ENCODE measurements at regions not wholly inside any gene's neighbourhood (a gene's known extent, or its start where the extent isn't known, plus 50 kb on each side); places are given as distances from the start of the nearest gene placed in this dataset.
"Not testable (repeated sequence)": the region's sequence is repeated elsewhere in the genome, so short reads cannot be mapped to it uniquely, and the experiment has no call there.

DNA sequence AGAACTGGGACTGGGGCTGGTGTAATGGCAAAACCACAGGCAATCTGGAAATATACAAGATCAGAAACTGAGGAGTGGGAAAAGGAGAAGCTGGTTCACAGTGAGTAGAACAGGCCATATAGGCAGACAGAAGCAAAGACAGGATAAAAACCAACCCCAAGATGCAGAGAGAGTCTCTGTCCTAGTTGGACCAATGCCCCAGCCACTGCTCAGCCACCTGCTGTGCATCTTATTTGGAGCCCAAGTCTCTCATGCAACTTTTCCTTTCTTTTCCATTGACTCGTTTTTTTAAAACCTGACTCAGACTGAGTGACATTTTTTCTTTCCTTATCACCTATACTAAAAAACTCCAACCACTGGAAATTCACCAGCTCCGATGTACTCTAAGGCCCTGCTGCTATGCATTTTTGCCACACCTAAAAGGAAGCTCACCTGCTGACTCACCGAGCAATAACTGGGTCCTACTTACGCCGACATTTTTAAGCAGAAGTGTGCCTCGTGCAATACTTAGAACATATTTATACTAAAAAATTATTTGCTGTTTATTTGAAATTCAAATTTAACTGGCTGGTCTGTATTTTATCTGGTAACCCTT lies 100.8 kb upstream of the XYLT1 start:
- no peak for DNase-seq

DNA sequence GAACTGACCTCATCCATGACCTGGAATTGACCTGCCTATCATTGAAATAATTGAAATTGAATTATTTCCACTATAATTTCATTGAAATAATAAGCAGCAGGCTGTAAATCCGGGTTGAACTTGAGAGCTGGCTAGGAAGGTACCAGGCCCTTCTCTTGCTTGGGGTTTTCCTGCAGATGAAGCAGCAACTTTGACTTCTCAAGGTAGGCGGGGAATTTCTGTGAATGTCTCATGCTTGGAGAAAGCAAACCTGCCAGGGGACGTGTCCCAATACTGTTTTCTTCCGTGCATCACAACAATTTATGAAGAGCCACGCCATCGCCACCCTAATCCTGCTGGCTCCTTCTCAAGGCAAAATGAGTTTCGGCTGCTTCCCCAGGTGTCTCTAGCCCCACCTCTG lies 97.5 kb upstream of the XYLT1 start:
- no peak for DNase-seq

DNA sequence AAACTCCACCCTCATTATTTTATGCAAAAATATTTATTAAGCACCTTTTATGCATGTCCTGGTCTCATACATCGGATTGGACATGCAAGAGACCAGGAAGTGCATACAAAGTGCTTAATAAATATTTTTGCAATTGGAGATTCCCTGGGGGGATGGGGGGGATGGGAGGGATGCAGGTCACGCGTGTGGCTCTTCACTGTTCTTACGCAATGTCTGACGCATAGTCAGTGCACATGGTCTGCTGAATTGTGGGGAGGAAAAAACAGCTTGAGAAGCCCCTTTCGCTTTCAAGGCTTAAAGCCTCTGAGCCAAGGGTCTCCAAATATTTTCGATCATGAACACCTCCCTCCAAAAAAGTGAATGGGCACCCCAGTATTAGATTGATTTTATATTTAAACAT lies 96.7 kb upstream of the XYLT1 start:
- DNase-seq: no peak

DNA sequence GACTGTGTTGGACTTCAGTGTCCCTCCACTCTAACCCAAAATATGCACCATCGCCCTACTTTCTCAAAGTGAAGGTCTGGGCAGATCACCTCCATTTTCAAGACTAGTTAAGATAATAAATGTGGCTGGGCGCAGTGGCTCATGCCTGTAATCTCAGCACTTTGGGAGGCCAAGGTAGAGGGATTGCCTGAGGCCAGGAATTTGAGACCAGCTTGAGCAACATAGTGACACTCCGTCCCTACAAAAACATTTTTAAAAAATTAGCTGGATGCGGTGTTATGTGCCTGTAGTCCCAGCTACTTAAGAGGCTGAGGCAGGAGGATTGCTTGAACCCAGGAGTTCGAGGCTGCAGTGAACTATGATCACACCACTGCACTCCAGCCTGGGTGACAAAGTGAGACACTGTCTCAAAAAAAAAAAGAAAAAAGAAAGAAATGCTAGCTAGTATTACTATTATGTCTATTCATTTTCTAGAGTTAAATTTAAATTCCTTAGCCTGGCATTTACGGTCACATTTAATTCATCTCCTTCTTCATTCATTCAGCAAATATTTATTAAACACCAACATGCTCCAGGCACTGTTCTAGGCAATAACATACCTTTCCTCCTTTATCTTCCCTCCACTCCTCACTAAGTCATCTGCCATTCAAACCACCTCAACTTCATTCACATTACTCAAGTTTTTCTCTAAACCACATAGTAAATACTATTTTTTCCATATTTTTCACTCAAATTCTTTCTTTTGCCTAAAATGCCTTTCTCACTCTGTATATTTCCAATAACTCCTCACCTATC lies 96.1 kb upstream of the XYLT1 start:
- DNase-seq: no peak

DNA sequence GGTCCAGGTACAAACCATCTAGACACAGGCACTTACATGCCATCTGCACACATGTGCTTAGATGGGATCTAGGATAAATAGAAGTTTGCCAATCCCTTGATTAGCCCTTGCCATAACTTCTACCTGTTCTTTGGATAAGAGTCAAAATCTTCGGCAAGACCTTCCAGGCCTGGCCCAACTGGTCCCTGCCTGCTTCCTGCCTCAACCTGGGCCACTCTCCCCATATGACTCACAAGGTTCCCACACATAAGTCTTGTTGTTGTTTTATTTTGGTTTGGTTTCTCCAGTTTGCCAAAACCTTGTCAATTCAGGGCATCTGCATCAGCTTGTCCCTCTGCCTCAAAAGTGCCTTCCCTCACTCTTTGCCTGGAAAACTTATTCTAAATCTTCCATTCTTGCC lies 95.3 kb upstream of the XYLT1 start:
- DNase-seq: no peak

DNA sequence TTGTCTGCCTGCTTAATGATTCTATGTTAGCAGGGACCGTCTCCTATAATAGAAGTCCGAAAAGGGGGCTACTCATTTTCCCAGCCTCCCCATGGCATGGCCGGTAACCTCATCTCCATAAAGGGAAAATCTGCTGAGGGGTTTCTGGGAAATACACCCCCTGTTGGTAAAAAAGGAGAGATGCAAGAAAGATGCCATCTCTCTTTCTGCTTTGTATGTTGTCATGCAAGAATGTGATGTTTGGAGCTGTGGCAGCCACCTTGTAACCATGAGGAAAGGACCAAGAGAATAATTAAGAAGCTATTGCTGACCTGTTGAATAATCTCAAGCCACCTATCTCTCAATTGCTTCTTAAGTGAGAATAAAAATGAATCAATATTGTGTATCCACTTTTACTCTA lies 94.8 kb upstream of the XYLT1 start:
- no peak for DNase-seq

DNA sequence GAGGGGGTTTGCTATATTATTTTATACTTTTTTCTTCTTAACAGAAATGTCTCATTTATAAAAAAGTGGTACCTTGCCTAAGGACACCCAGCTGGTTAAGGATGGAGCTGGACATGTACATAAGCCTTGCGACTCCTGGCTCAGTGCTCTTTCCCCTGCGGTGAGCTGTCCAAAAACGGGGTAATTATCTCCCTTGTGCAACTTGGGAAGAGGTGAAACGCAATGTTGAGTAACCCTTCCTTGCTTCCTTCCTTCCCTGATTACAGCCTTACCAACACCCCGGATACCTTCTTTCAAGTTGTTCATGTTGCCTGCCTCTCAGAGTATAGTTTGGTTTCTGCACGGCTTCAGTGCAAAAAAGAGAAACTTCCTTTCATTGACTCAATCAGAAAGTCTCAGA lies 94.1 kb upstream of the XYLT1 start:
- DNase-seq: no peak

DNA sequence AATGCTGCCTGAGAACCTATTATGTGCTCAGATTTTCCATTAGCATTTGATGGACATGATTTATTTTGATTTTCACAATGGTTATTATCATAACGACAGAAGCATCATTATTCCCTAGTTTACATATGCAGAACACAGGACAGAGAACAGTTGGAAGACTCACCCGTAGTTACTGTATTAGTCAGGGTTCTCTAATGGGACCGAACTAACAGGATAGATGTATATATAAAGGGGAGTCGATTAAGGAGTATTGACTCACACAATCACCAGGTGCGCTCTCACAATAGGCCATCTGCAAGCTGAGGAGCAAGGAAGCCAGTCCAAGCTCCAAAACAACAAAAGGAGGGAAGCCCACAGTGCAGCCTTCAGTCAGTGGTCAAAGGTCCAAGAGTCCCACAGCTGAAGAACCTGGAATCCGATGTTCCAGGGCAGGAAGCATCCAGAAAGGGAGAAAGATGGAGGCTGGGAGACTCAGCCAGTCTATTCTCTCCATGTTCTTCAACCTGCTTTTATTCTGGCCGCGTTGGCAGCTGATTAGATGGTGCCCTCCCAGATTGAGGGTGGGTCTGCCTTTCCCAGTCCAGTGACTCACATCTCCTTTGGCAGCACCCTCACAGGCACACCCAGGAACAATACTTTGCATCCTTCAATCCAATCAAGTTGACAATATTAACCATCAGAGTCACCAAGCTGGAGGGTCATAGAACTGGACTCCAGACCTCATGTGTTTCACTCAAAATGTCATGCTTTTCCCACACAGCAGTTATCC lies 92.7 kb upstream of the XYLT1 start:
- DNase-seq: no peak

DNA sequence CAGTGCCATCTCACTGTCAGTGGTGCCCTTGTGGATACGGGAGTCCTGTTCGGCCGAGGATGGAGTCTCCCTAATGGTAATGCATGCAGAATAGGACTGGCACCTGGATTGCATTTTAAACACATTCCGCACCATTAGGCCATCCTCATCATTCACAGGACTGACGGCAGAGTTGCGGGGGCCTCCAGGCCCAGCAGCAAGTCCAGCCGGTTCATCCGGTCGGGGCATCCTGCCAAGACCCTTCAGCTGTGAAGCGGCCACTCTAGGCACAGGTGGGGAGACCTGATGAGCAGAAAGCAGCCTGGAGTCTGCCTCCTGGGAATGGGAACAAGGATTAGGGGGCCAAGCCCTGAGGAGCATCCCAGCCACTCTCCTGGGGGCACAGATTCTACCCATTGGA lies 90.3 kb upstream of the XYLT1 start:
- no peak for DNase-seq

DNA sequence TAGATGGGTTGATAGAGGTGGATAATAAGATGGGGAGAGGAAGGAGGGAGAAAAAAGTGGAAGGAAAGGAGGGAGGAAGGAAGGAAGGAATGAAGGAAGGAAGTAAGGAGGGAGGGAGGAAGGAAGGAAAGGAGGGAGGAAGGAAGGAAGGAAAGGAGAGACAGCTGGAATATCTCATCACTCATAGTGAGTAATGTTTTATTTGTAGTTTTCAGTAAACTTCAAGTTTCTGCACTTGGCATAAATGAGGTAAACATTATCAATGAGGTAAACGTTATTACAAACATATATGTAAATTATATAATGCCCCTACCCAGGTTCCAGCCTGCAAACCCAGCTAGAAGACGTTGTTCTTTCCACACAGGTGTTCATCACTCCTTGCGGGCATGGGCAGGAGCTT lies 89.8 kb upstream of the XYLT1 start:
- DNase-seq: no peak

DNA sequence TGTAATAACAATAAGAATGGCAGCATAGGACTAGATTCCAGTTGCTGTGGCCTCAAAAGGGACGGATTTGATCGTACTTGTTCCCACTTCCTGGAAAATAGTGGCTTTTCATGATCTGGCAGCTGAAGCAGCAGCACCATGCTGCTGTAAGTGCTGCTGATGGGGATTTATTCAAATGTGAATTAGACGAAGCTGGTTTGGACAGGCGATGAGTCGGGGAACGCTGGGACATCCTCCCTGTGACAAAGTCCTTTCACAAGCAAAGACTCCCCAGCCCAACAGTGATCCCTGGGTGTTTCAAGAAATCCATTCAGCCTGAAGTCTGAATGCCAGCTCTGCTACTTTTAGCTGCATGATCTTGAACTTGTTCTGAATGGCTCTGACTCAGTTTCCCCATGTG lies 88.6 kb upstream of the XYLT1 start:
- no peak for DNase-seq

DNA sequence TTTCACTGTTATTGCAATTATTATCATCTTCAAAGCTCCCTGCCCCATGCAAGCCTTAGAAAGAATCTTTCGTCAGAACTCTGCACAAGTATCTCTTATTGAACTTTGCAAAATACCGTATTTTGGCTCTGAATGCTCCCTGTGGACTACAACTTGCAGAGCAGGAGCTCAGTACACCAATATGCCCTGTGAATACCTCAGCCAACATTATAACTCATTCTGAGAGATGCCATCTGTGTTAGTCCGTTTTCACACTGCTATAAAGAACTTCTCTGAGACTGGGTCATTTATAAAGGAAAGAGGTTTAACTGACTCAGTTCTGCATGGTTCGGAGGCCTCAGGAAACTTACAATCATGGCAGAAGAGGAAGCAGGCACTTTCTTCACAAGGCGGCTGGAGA lies 87.2 kb upstream of the XYLT1 start:
- DNase-seq: no peak

DNA sequence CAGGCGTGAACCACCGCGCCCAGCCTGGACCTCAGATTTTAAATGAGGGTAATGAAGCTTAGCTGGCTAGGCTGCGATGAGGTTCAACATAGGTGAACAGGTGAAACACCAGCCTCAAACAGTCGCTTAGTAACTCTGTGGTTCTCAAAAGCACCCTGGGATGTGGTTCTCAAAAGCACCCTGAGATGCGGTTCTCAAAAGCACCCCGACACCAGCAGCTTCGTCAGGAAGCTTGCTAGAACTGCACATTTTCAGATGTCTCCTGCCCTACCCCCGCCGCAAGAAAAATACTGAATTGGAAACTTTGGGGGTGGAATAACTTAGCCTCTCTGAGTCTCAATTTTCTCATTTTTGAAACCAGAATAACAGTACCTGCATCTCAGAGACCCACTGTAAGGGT lies 86.7 kb upstream of the XYLT1 start:
- no peak for DNase-seq

DNA sequence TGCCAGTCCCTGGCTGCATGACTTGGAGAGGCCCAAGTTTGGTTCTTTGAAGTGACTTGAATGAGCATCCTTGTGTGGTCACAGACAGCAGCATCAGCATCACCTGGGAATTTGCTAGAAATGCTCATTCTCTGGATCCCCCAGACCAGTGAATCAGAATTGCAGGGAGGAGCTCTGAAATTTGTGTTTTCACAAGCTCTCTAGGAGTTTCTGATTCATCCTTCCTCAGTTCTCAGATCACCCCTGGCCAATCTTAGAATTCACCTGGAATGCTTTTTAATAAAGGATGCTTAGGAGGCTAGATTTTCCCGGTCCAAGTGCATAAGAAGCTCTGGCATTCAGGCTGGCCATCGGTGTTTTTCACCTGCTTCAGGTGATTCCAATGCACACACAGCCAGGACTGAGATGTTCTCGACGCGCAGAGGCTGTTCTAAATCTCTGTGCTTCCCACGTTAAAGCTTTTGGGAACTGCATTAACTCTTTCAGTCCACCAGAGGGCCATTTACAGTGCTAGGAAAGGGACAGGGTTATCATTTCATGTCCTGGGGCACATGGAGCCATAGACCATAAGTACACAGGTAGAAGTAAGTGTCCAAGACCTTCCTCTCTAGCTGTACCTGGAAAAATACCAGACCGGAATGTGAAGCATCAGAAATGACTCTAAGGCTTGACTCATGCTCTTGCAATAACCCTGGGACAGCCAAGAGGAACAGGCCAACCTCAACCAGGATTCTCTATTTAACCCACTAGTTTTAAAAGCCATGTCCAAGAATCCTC lies 85.7 kb upstream of the XYLT1 start:
- DNase-seq: no peak

DNA sequence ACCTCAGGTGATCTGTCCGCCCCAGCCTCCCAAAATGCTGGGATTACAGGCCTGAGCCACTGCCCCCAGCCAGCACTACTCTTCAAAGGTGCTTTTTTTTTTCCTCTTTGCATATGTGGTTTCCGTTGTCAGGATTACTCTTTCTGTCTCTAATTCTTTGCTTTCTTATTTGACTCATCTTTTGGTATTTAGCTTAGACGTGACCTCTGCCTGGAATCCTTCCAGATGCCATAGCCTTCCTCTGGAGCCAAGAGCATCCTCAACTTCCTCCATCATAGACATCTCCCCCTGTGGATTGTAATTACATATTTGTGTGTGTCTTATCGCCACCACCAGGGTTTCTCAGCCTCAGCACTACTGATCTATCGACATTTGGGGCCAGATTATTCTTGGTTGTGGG lies 84.4 kb upstream of the XYLT1 start:
- DNase-seq: no peak

DNA sequence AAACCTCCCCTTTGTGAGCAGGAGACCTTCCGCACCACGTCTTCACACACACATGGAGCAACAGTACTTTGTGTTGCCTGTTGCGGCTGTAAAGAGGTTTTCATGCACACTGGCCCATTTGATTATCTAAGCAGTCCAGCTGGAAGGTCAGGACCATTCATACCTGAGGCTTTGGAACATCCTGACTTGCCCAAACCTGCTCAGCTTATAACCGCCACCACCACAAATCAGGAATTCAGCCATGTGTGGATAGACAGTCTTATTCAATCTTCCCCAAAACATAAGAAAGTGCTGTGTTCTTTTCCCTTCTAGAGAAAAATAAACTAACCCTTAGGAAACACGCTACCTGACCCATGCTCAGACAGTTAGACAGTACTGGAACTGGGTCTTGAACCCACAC lies 81.6 kb upstream of the XYLT1 start:
- DNase-seq: no peak

DNA sequence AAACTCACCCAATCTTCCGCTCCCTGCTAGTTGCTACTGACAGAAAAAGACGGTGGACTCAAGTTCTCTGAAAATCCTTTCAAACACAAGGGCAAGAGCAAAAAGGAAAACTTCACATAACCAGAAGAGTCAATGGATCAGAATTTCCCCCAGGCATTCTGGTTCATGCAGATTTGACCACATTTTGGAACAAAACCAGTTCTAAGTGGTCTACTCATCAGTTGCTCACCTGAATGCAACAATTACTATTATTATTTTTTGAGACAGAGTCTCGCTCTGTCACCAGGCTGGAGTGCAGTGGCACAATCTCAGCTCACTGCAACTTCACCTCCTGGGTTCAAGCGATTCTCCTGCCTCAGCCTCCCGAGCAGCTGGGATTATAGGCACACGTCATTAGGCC lies 80.9 kb upstream of the XYLT1 start:
- DNase-seq: not testable (repeated sequence)

DNA sequence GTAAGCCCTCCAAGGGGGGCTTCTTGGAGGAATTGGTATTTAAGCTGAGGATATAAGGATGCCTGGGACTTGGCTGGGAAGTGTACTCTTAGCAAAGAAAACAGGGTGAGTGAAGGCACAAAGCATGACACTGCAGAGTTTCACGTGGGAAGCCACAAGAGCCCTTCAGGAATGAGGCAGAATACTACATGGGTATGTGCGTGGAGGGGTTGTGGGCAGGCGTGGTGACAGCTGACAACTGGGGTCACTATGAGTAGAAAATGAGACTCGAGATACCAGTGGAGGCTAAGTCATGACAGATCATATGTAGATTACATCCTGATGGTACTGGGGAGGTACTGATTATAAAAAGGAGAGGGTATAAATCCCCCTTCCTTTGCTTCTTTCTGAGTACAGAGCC lies 78.1 kb upstream of the XYLT1 start:
- DNase-seq: no peak

DNA sequence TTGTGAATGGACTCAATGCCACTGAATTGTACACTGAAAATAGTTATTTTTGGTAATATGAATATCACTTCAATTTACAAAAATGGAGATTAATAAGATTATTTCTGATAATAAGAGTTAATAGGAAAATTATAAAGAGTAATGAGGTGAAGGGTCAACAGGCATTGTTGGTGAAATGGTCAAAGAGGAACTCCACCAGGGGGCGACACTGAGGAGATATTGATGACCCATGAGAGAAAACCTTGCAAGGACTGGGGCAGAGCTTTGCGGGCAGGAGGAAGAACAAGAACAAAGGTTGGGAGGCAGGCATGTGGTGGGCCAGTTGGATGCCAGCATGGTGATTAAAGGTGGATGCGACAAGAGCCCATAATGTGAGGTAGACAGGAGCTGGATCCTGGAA lies 74.0 kb upstream of the XYLT1 start:
- no peak for DNase-seq

DNA sequence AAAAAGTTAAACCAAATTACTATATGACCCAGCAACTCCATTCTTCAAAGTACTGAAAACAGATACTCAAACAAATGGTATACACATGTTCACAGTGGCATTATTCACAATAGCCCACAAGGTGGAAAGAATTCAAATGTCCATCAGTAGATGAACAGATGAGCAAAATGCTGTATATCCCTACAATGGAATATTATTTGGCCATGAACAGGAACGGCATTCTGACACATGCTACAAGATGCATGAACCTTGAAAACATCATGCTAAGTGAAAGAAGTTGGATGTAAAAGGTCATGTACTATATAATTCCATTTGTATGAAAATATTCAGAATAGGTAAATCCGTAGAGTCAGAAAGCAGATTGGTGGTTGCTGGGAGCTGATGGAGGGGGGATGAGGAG lies 73.5 kb upstream of the XYLT1 start:
- no peak for DNase-seq

DNA sequence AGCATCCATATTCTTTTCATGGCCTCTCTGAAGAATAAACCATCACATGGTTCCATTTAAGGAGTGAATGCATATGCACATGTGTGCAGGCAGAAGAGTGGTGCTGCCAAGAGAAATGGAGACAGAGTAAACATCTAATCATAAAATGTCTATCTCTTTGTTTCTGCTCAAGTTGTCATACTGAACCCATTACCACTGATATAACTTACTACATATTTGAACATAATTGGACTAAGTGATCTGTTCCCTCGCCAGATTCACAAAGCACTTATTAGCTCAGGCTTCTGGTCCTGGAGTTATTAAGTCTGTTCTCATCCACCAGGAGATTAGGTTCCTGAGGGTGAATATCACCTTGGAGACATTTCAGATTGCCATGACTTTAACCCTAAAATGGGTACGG lies 72.3 kb upstream of the XYLT1 start:
- DNase-seq: no peak

DNA sequence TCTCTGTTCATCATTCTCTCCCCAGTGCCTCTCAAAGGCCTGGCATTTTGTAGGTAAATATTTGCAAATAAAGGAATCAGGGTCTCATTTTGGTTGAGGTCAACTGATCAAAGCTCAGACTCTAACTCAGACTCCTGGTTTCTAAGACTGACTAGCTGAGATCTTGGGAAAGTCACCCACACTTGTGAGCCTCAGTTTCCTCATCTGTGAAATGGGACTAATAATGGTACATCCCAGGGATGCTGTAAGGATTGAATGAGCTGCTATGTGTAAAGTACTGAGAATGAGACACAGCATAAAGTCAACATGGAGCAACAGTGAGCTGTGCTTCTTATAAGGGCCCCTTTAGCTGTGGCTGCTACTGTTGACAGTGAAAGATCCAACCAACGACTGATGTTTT lies 70.6 kb upstream of the XYLT1 start:
- DNase-seq: no peak

DNA sequence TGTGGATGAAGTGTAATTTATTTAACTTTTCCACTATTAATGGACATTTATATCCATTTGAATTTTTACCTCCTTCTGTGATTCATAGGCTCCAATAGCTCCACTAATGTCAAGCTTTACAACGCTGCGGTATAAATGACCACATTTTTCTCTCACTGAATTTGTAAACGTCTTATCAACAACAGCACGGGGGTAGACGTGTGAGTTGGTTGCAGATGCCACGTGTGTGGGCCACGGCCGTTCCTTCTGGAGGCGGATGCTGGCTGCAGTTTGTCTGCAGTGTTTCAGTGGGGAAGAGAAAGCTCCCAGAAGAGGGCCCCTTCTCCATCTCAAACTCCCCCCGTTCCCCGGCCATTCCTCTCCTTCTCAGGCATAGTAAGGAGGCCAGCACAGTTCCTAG lies 68.2 kb upstream of the XYLT1 start:
- DNase-seq: no peak
